Keratinocyte (primary cell): ENCODE measurements at regions not wholly inside any gene's neighbourhood (a gene's known extent, or its start where the extent isn't known, plus 50 kb on each side); places are given as distances from the start of the nearest gene placed in this dataset.

Experiments
- DNase-seq: peaks from one replicate; pipeline ENCODE4 v3.0.0-alpha.2; 2011; ENCODE audit warnings: low read depth, missing footprints, low spot score
- FAIRE-seq: peaks from 2 replicates; lab custom pipeline; 2011; peaks lifted over from hg19 to GRCh38; lab: Jason Lieb, UNC
- H2AFZ ChIP-seq: 2 replicates; pipeline ENCODE4 v1.6.0; 2012; ENCODE audit warnings: low read length, control low read depth, inconsistent platforms; ENCODE audit not compliant: control insufficient read depth
- H3K27ac ChIP-seq: 2 replicates; pipeline ENCODE4 v1.5.1; 2011; ENCODE audit warnings: low read length; ENCODE audit not compliant: control insufficient read depth, insufficient read depth
- H3K27me3 ChIP-seq: 3 replicates; pipeline ENCODE4 v1.6.0; 2011; ENCODE audit warnings: low read length; ENCODE audit not compliant: control insufficient read depth, insufficient read depth; ENCODE audit errors: extremely low read depth
- H3K36me3 ChIP-seq, 2 experiments: 2 replicates in 1 of 2; 3 replicates in 1 of 2; pipeline ENCODE4 v1.5.1; 2011; ENCODE audit warnings: low read length in 2 of 2, mild to moderate bottlenecking in 1 of 2; ENCODE audit not compliant: control insufficient read depth in 2 of 2, insufficient read depth in 2 of 2; ENCODE audit errors: extremely low read depth in 1 of 2
- H3K4me1 ChIP-seq: 3 replicates; pipeline ENCODE4 v1.5.1; 2011; ENCODE audit warnings: low read length; ENCODE audit not compliant: control insufficient read depth, insufficient read depth; ENCODE audit errors: extremely low read depth
- H3K4me2 ChIP-seq: 3 replicates; pipeline ENCODE4 v1.6.0; 2011; ENCODE audit warnings: low read depth, low read length; ENCODE audit not compliant: control insufficient read depth, insufficient read depth; ENCODE audit errors: extremely low read depth
- H3K4me3 ChIP-seq, 3 experiments: fragments of 200-600 bp in 1 of 3; sonication (generic) in 1 of 3; 2 replicates in 2 of 3; 3 replicates in 1 of 3; pipeline ENCODE4 v1.5.1; 2011 to 2016; ENCODE audit warnings: low read length in 3 of 3, mild to moderate bottlenecking in 3 of 3, control low read depth in 2 of 3, inconsistent platforms in 1 of 3, low read depth in 1 of 3, mixed read lengths in 1 of 3, mixed run types in 1 of 3, moderate library complexity in 1 of 3; ENCODE audit not compliant: control insufficient read depth in 2 of 3, insufficient read depth in 2 of 3; ENCODE audit errors: extremely low read depth in 1 of 3
- H3K79me2 ChIP-seq: 2 replicates; pipeline ENCODE4 v1.6.0; 2012; ENCODE audit warnings: low read length; ENCODE audit not compliant: control insufficient read depth, insufficient read depth
- H3K9ac ChIP-seq: 3 replicates; pipeline ENCODE4 v1.6.0; 2011; ENCODE audit warnings: low read length; ENCODE audit not compliant: control insufficient read depth, insufficient read depth; ENCODE audit errors: extremely low read depth
- H3K9me1 ChIP-seq: 3 replicates; pipeline ENCODE4 v1.6.0; 2011; ENCODE audit warnings: low read length; ENCODE audit not compliant: control insufficient read depth, insufficient read depth; ENCODE audit errors: extremely low read depth
- H3K9me3 ChIP-seq: 2 replicates; pipeline ENCODE4 v1.5.1; 2012; ENCODE audit warnings: low read depth, low read length; ENCODE audit not compliant: control insufficient read depth
- H4K20me1 ChIP-seq: 3 replicates; pipeline ENCODE4 v1.6.0; 2011; ENCODE audit warnings: low read length; ENCODE audit not compliant: control insufficient read depth, insufficient read depth; ENCODE audit errors: extremely low read depth
- CTCF ChIP-seq, 3 experiments: IDR thresholded peaks in 1 of 3; conservative IDR thresholded peaks in 1 of 3; optimal IDR thresholded peaks in 1 of 3; 2 replicates in 2 of 3; 3 replicates in 1 of 3; pipeline versions ENCODE3 to v1.5.1; 2011; ENCODE audit warnings: low read length in 3 of 3, mild to moderate bottlenecking in 3 of 3, moderate library complexity in 2 of 3, control low read depth in 1 of 3, inconsistent platforms in 1 of 3; ENCODE audit not compliant: insufficient read depth in 2 of 3; ENCODE audit errors: extremely low read depth in 1 of 3
- EZH2 ChIP-seq: IDR thresholded peaks from one replicate; pipeline ENCODE4 v1.6.1; 2012; ENCODE audit warnings: inconsistent platforms, mild to moderate bottlenecking, low read length, moderate library complexity
- dilution Hi-C: fragments of 300-500 bp; cut with MboI; formaldehyde crosslinking; loops from one replicate; pipeline ENCODE4 v1.7.0; 2020; ENCODE audit warnings: low sequenced_read_pairs; ENCODE audit not compliant: extremely low pct_ligation_motif_present

- no peak for FAIRE-seq
- no peaks in the 10 kb centered on the region for H3K27me3 ChIP-seq
- no peak for TF ChIP-seq CTCF (optimal IDR thresholded peaks at IDR 0.05 in 1 of 3, IDR thresholded peaks at IDR 0.05 in 1 of 3, conservative IDR thresholded peaks at IDR 0.05 in 1 of 3; ENCODE audit: extremely low read depth in 1 of 3, insufficient read depth in 2 of 3, low read length in 3 of 3)
- TF ChIP-seq EZH2: no peak
Observed at GRCh38 chr15:81886591-81886990, 159.2 kb downstream of the MEX3B start.

GRCh38 chr15:81886080-81886479, 159.7 kb downstream of the MEX3B start:
- no peak overlapping the region for H2AFZ ChIP-seq
- H3K27ac ChIP-seq: no peak overlapping the region
- H3K36me3 ChIP-seq: no peaks in the 10 kb centered on the region
- no peak for DNase-seq
- H3K4me1 ChIP-seq: peaks cover 8% of the 10 kb centered on the region
- TF ChIP-seq CTCF (optimal IDR thresholded peaks at IDR 0.05 in 1 of 3, IDR thresholded peaks at IDR 0.05 in 1 of 3, conservative IDR thresholded peaks at IDR 0.05 in 1 of 3; ENCODE audit: extremely low read depth in 1 of 3, insufficient read depth in 2 of 3, low read length in 3 of 3) (no peak), EZH2 (no peak)
- dilution Hi-C loops: no loop called here
- H3K4me3 ChIP-seq: no peak overlapping the region
- H4K20me1 ChIP-seq: no peaks in the 10 kb centered on the region
- no peak overlapping the region for H3K9ac ChIP-seq
- H3K79me2 ChIP-seq: no peaks in the 10 kb centered on the region
- H3K27me3 ChIP-seq: no peaks in the 10 kb centered on the region
- H3K4me2 ChIP-seq: no peak overlapping the region
- FAIRE-seq: no peak
- no peaks in the 10 kb centered on the region for H3K9me3 ChIP-seq
- H3K9me1 ChIP-seq: no peaks in the 10 kb centered on the region

More at GRCh38 chr15:81886591-81886990, 159.2 kb downstream of the MEX3B start:
- H3K4me3 ChIP-seq: no peak overlapping the region
- H3K9ac ChIP-seq: no peak overlapping the region
- no peaks in the 10 kb centered on the region for H4K20me1 ChIP-seq
- peaks cover 8% of the 10 kb centered on the region for H3K4me1 ChIP-seq
- H3K9me1 ChIP-seq: no peaks in the 10 kb centered on the region
- H3K9me3 ChIP-seq: no peaks in the 10 kb centered on the region
- no peaks in the 10 kb centered on the region for H3K79me2 ChIP-seq
- H3K27ac ChIP-seq: no peak overlapping the region
- no peak for DNase-seq
- dilution Hi-C loops: no loop called here
- H2AFZ ChIP-seq: no peak overlapping the region
- H3K4me2 ChIP-seq: no peak overlapping the region
- no peaks in the 10 kb centered on the region for H3K36me3 ChIP-seq
